OCI-LY1 (cell line): ENCODE measurements at regions not wholly inside any gene's neighbourhood (a gene's known extent, or its start where the extent isn't known, plus 50 kb on each side); places are given as distances from the start of the nearest gene placed in this dataset.

Experiments used
- H2AFZ ChIP-seq: fragments of 200-600 bp; sonication (generic), shearing (Covaris generic); 2 replicates; pipeline ENCODE4 v1.6.0; 2014; ENCODE audit warnings: antibody characterized with exemption, mild to moderate bottlenecking, low read length
- H3F3A ChIP-seq: fragments of 200-600 bp; sonication (generic), shearing (Covaris generic); 2 replicates; pipeline ENCODE4 v1.6.0; 2014; ENCODE audit warnings: mild to moderate bottlenecking, antibody characterized with exemption, low read length, moderate library complexity; ENCODE audit not compliant: insufficient read depth
- H3K27ac ChIP-seq: fragments of 200-600 bp; sonication (generic); 2 replicates; pipeline ENCODE4 v1.5.1; 2014; ENCODE audit warnings: low read length, mixed run types, mild to moderate bottlenecking, low read depth; ENCODE audit not compliant: poor library complexity, severe bottlenecking
- H3K27me3 ChIP-seq: fragments of 200-600 bp; sonication (generic); 2 replicates; pipeline ENCODE4 v1.6.0; 2014; ENCODE audit warnings: antibody characterized with exemption, mild to moderate bottlenecking, low read length, moderate library complexity; ENCODE audit not compliant: insufficient read depth
- H3K36me3 ChIP-seq: fragments of 200-600 bp; sonication (generic); 2 replicates; pipeline ENCODE4 v1.6.1; 2014; ENCODE audit warnings: mild to moderate bottlenecking, antibody characterized with exemption, low read length, moderate library complexity, mixed read lengths; ENCODE audit not compliant: insufficient read depth
- H3K4me1 ChIP-seq: fragments of 200-600 bp; sonication (generic); 2 replicates; pipeline ENCODE4 v1.5.1; 2014; ENCODE audit warnings: mild to moderate bottlenecking, low read length, moderate library complexity; ENCODE audit not compliant: insufficient read depth, severe bottlenecking
- H3K4me2 ChIP-seq: fragments of 200-600 bp; sonication (generic), shearing (Covaris generic); 2 replicates; pipeline ENCODE4 v1.6.1; 2014; ENCODE audit warnings: low read length
- H3K4me3 ChIP-seq: fragments of 200-600 bp; sonication (generic); 2 replicates; pipeline ENCODE4 v1.5.1; 2014; ENCODE audit warnings: low read length, low read depth, mild to moderate bottlenecking, mixed read lengths; ENCODE audit not compliant: poor library complexity, severe bottlenecking
- H3K79me2 ChIP-seq: fragments of 200-600 bp; shearing (Covaris generic); 2 replicates; pipeline ENCODE4 v1.6.1; 2016; ENCODE audit warnings: mixed run types, low read length, mixed read lengths; ENCODE audit not compliant: insufficient read depth
- H3K9ac ChIP-seq: fragments of 200-600 bp; sonication (generic), shearing (Covaris generic); 2 replicates; pipeline ENCODE4 v1.6.1; 2014; ENCODE audit warnings: mild to moderate bottlenecking, low read length, mixed read lengths
- H3K9me2 ChIP-seq: fragments of 200-600 bp; sonication (generic), shearing (Covaris generic); 2 replicates; pipeline ENCODE4 v1.6.1; 2014; ENCODE audit warnings: low read depth, mild to moderate bottlenecking, low read length, mixed read lengths
- H3K9me3 ChIP-seq: fragments of 200-600 bp; shearing (Covaris generic); 2 replicates; pipeline ENCODE4 v1.6.1; 2014; ENCODE audit warnings: low read length, mixed read lengths
- H4K20me1 ChIP-seq: fragments of 200-600 bp; sonication (generic), shearing (Covaris generic); 2 replicates; pipeline ENCODE4 v1.6.0; 2016; ENCODE audit warnings: mild to moderate bottlenecking, low read length; ENCODE audit not compliant: insufficient read depth
- CTCF ChIP-seq: fragments of 200-600 bp; sonication (generic), shearing (Covaris generic); IDR thresholded peaks from 2 replicates; pipeline ENCODE4 v1.5.1; 2017; ENCODE audit warnings: mild to moderate bottlenecking, antibody characterized with exemption, low read length, moderate library complexity, mixed read lengths
- EZH2 ChIP-seq: fragments of 200-600 bp; sonication (generic), shearing (Covaris generic); IDR thresholded peaks from 2 replicates; pipeline ENCODE4 v1.8.0; 2017; ENCODE audit warnings: borderline replicate concordance, mixed run types, mild to moderate bottlenecking, antibody characterized with exemption, low read length, moderate library complexity, mixed read lengths

GRCh38 chr14:30045720-30046119, 118.1 kb upstream of the PRKD1 start:
- Histone ChIP-seq H3K27me3 (no peaks in the 10 kb centered on the region), H3K4me1 (no peaks in the 10 kb centered on the region), H4K20me1 (no peaks in the 10 kb centered on the region), H3F3A (no peaks in the 10 kb centered on the region), H3K27ac (no peak overlapping the region), H3K9me2 (no peaks in the 10 kb centered on the region), H3K9ac (no peak overlapping the region), H2AFZ (no peak overlapping the region), H3K9me3 (no peaks in the 10 kb centered on the region), H3K4me3 (no peak overlapping the region), H3K36me3 (no peaks in the 10 kb centered on the region), H3K4me2 (no peak overlapping the region), H3K79me2 (no peaks in the 10 kb centered on the region)
- no peak for TF ChIP-seq CTCF

GRCh38 chr14:30053103-30053502, 125.5 kb upstream of the PRKD1 start:
- H3K79me2 ChIP-seq = no peaks in the 10 kb centered on the region

GRCh38 chr14:30054201-30054600, 126.6 kb upstream of the PRKD1 start:
- Histone ChIP-seq H3K4me1 (no peaks in the 10 kb centered on the region), H3F3A (no peaks in the 10 kb centered on the region), H3K36me3 (no peaks in the 10 kb centered on the region), H3K27ac (no peak overlapping the region), H3K4me2 (no peak overlapping the region), H4K20me1 (no peaks in the 10 kb centered on the region), H3K9ac (no peak overlapping the region), H3K4me3 (no peak overlapping the region), H3K9me3 (no peaks in the 10 kb centered on the region), H3K79me2 (no peaks in the 10 kb centered on the region), H3K9me2 (no peaks in the 10 kb centered on the region), H2AFZ (no peak overlapping the region), H3K27me3 (no peaks in the 10 kb centered on the region)
- TF ChIP-seq EZH2 (no peak), CTCF (no peak)

More at GRCh38 chr14:30053103-30053502, 125.5 kb upstream of the PRKD1 start:
- Histone ChIP-seq H3K4me2 (no peak overlapping the region), H3K36me3 (no peaks in the 10 kb centered on the region), H3K4me3 (no peak overlapping the region), H4K20me1 (no peaks in the 10 kb centered on the region), H3K9me2 (no peaks in the 10 kb centered on the region), H3F3A (no peaks in the 10 kb centered on the region), H2AFZ (no peak overlapping the region), H3K27me3 (no peaks in the 10 kb centered on the region), H3K9ac (no peak overlapping the region), H3K27ac (no peak overlapping the region), H3K9me3 (no peaks in the 10 kb centered on the region), H3K4me1 (no peaks in the 10 kb centered on the region)
- TF ChIP-seq EZH2 = no peak
- no peak for TF ChIP-seq CTCF
